Activated naive CD8-positive, alpha-beta T cell (primary cell): ENCODE measurements at regions not wholly inside any gene's neighbourhood (a gene's known extent, or its start where the extent isn't known, plus 50 kb on each side); places are given as distances from the start of the nearest gene placed in this dataset.
"Not testable (repeated sequence)": the region's sequence is repeated elsewhere in the genome, so short reads cannot be mapped to it uniquely, and the experiment has no call there.

Experiments used
- H3K27ac Mint-ChIP-seq: one replicate; pipeline ENCODE4 v1.8.0; 2021; ENCODE audit warnings: mixed read lengths
- H3K27me3 Mint-ChIP-seq: one replicate; pipeline ENCODE4 v1.8.0; 2021; ENCODE audit warnings: mixed read lengths
- H3K36me3 Mint-ChIP-seq: one replicate; pipeline ENCODE4 v1.8.0; 2021; ENCODE audit warnings: mixed read lengths
- H3K4me1 Mint-ChIP-seq: one replicate; pipeline ENCODE4 v1.8.0; 2021; ENCODE audit warnings: low read depth, mixed read lengths
- H3K4me3 Mint-ChIP-seq: one replicate; pipeline ENCODE4 v1.8.0; 2021; ENCODE audit warnings: mild to moderate bottlenecking, mixed read lengths
- H3K9me3 Mint-ChIP-seq: one replicate; pipeline ENCODE4 v1.8.0; 2021; ENCODE audit warnings: low read depth, mixed read lengths

DNA sequence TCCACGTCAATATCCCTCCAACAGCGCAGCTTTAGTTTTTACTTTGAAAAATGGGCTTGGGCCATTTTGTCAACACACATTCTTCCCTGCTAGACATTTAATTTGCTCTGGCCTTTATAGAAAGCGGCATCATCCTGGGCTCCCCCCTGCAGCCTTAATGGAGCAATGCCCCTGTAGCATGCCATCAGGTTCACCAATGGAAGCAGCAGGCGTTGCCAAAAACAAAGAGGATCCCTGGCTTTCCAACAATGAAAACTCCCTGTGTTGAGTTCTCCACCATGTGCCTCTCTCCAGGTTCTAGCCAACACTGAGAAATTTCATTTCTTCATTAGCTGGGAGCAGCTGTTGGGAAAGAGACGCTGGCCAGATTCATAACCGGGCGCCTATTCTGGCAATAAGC, 139.5 kb downstream of the ZNF622 start:
- Mint-ChIP-seq H3K4me3 (no peak overlapping the region), H3K27me3 (peaks cover 10% of the 10 kb centered on the region), H3K4me1 (no peaks in the 10 kb centered on the region), H3K27ac (no peak overlapping the region), H3K9me3 (no peaks in the 10 kb centered on the region), H3K36me3 (no peaks in the 10 kb centered on the region)

DNA sequence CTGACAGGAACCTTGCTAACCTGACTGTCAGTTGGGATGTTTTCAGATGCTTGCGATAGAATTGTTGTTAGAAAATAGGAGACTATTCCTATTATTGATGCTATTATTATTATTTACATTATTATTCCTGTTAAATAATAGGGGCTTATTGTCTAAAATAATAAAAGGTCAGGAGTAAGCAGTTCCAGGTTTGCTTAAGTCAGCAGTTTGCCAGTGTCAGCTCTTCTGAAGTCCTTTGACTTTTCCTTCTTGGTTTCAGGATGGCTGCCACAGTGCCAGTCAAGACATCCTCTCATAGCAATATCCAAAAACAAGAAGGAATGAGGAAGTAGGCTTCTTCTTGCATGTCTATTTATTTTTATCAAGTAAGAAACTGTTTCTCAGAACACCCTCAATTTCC, 141.7 kb upstream of the MARCHF11 start:
- peaks cover 3% of the 10 kb centered on the region for H3K27me3 Mint-ChIP-seq
- H3K9me3 Mint-ChIP-seq = peaks cover 3% of the 10 kb centered on the region
- H3K4me1 Mint-ChIP-seq = no peaks in the 10 kb centered on the region
- no peak overlapping the region for H3K27ac Mint-ChIP-seq
- no peaks in the 10 kb centered on the region for H3K36me3 Mint-ChIP-seq
- H3K4me3 Mint-ChIP-seq = no peak overlapping the region

DNA sequence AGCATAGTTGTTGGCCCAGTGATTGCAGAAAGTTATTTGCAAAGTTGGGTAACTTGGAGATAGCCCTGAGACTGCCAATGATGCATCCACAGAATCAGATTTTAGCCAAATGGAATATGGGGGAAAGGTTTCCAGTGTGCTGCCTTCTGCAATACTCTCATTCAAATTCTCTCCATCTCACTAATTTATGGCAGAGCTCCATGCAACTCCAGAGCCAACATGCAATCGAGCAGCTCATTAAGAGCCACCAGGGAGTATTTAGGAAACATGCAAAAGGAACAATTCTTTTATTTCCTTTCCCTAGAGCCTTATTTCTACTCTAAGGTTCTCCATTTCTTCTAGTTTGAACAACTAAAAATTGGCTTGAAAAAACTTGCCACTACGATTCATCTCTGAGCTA, 135.9 kb upstream of the MARCHF11 start:
- H3K27ac Mint-ChIP-seq = no peak overlapping the region
- no peaks in the 10 kb centered on the region for H3K4me1 Mint-ChIP-seq
- peaks cover 1% of the 10 kb centered on the region for H3K27me3 Mint-ChIP-seq
- no peaks in the 10 kb centered on the region for H3K36me3 Mint-ChIP-seq
- no peak overlapping the region for H3K4me3 Mint-ChIP-seq
- peaks cover 3% of the 10 kb centered on the region for H3K9me3 Mint-ChIP-seq

GRCh38 chr5:16313761-16314160, 134.2 kb upstream of the MARCHF11 start:
- Mint-ChIP-seq H3K27ac (no peak overlapping the region), H3K4me1 (no peaks in the 10 kb centered on the region), H3K27me3 (peaks cover 1% of the 10 kb centered on the region), H3K4me3 (no peak overlapping the region), H3K9me3 (peaks cover 3% of the 10 kb centered on the region), H3K36me3 (no peaks in the 10 kb centered on the region)

- no peak overlapping the region for H3K27ac Mint-ChIP-seq
- no peaks in the 10 kb centered on the region for H3K36me3 Mint-ChIP-seq
- no peak overlapping the region for H3K4me3 Mint-ChIP-seq
- H3K4me1 Mint-ChIP-seq = no peaks in the 10 kb centered on the region
- H3K9me3 Mint-ChIP-seq = peaks cover 2% of the 10 kb centered on the region
- H3K27me3 Mint-ChIP-seq = peaks cover 1% of the 10 kb centered on the region
Measured at GRCh38 chr5:16312785-16313184, 133.2 kb upstream of the MARCHF11 start.

GRCh38 chr5:16311666-16312065, 132.1 kb upstream of the MARCHF11 start:
- Mint-ChIP-seq H3K27me3 (no peaks in the 10 kb centered on the region), H3K4me3 (no peak overlapping the region), H3K4me1 (no peaks in the 10 kb centered on the region), H3K9me3 (no peaks in the 10 kb centered on the region), H3K27ac (no peak overlapping the region), H3K36me3 (no peaks in the 10 kb centered on the region)

- no peaks in the 10 kb centered on the region for H3K36me3 Mint-ChIP-seq
- no peaks in the 10 kb centered on the region for H3K27me3 Mint-ChIP-seq
- H3K4me1 Mint-ChIP-seq = no peaks in the 10 kb centered on the region
- no peak overlapping the region for H3K4me3 Mint-ChIP-seq
- no peak overlapping the region for H3K27ac Mint-ChIP-seq
- no peaks in the 10 kb centered on the region for H3K9me3 Mint-ChIP-seq
Measured at GRCh38 chr5:16306812-16307211, 127.2 kb upstream of the MARCHF11 start.

- Mint-ChIP-seq H3K27ac (no peak overlapping the region), H3K9me3 (no peaks in the 10 kb centered on the region), H3K27me3 (no peaks in the 10 kb centered on the region), H3K4me3 (no peak overlapping the region), H3K36me3 (no peaks in the 10 kb centered on the region), H3K4me1 (no peaks in the 10 kb centered on the region)
Measured at GRCh38 chr5:16304846-16305245, 125.3 kb upstream of the MARCHF11 start.

DNA sequence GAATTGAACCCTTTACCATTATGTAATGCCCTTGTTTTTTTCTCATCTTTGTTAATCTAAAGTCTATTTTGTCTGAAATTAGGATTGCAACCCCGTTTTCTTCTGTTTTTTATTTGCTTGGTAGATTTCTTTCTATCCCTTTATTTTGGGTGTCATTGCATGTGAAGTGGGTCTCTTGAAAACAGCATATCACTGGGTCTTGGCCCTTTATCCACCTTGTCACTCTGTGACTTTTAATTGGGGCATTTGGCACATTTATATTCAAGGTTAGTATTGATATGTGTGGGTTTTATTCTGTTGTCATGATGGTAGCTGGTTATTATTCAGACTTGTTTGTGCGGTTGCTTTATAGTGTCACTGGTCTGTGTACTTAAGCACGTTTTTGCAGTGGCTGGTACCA, 117.4 kb upstream of the MARCHF11 start:
- Mint-ChIP-seq H3K9me3 (peaks cover 17% of the 10 kb centered on the region), H3K27me3 (peaks cover 2% of the 10 kb centered on the region), H3K4me3 (no peak overlapping the region), H3K36me3 (no peaks in the 10 kb centered on the region), H3K4me1 (no peaks in the 10 kb centered on the region), H3K27ac (no peak overlapping the region)

DNA sequence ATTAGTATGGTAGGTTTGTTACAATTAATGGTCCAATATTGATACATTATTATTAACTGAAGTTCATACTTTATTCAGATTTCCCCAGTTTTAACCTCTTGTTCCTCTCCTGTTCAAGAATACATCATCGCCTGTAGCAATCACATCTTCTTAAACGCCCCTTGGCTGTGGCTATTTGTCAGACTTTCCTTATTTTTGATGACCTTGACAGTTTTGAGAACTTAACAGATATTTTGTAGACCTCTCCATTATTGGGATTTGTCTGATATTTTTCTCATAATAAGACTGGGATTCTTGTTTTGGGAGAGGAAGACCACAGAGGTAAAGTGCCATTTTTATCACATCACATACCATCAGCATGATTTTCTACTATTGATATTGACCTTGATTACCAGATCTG, 112.3 kb upstream of the MARCHF11 start:
- Mint-ChIP-seq H3K4me3 (no peak overlapping the region), H3K27ac (no peak overlapping the region), H3K4me1 (no peaks in the 10 kb centered on the region), H3K27me3 (no peaks in the 10 kb centered on the region), H3K9me3 (peaks cover 19% of the 10 kb centered on the region), H3K36me3 (no peaks in the 10 kb centered on the region)

DNA sequence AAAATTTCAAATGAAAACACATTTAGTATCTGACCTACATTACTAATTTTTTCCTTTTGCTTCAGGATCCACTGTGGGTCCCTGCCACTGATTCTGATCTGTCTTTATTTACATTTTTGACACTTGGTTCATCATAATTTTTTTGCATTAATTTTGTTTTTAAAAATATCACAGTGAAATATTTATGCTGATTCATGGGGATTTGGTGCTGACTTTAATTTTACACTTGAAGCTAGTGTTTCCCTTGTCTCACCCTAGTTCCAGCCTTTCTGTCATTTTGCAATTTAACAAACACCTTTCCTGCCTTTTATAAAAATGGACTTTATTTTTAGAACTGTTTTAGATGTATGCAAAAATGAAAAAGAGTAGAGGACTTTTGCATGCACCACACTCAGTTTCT, 111.9 kb upstream of the MARCHF11 start:
- no peak overlapping the region for H3K27ac Mint-ChIP-seq
- H3K4me3 Mint-ChIP-seq = no peak overlapping the region
- no peaks in the 10 kb centered on the region for H3K4me1 Mint-ChIP-seq
- H3K27me3 Mint-ChIP-seq = no peaks in the 10 kb centered on the region
- H3K36me3 Mint-ChIP-seq = no peaks in the 10 kb centered on the region
- H3K9me3 Mint-ChIP-seq = peaks cover 18% of the 10 kb centered on the region

- Mint-ChIP-seq H3K4me1 (no peaks in the 10 kb centered on the region), H3K36me3 (no peaks in the 10 kb centered on the region), H3K27me3 (no peaks in the 10 kb centered on the region), H3K9me3 (no peaks in the 10 kb centered on the region), H3K4me3 (no peak overlapping the region), H3K27ac (no peak overlapping the region)
Measured at GRCh38 chr5:16283791-16284190, 104.2 kb upstream of the MARCHF11 start.

GRCh38 chr5:16276859-16277258, 97.3 kb upstream of the MARCHF11 start:
- H3K27me3 Mint-ChIP-seq, H3K4me3 Mint-ChIP-seq, H3K4me1 Mint-ChIP-seq, H3K9me3 Mint-ChIP-seq, H3K36me3 Mint-ChIP-seq, H3K27ac Mint-ChIP-seq: not testable (repeated sequence)

GRCh38 chr5:16271851-16272250, 92.3 kb upstream of the MARCHF11 start:
- H3K27me3 Mint-ChIP-seq = no peaks in the 10 kb centered on the region
- no peak overlapping the region for H3K4me3 Mint-ChIP-seq
- no peaks in the 10 kb centered on the region for H3K4me1 Mint-ChIP-seq
- H3K9me3 Mint-ChIP-seq = no peaks in the 10 kb centered on the region
- no peaks in the 10 kb centered on the region for H3K36me3 Mint-ChIP-seq
- H3K27ac Mint-ChIP-seq = no peak overlapping the region

- H3K4me1 Mint-ChIP-seq = no peaks in the 10 kb centered on the region
- H3K27ac Mint-ChIP-seq = no peak overlapping the region
- no peaks in the 10 kb centered on the region for H3K9me3 Mint-ChIP-seq
- H3K27me3 Mint-ChIP-seq = no peaks in the 10 kb centered on the region
- no peaks in the 10 kb centered on the region for H3K36me3 Mint-ChIP-seq
- no peak overlapping the region for H3K4me3 Mint-ChIP-seq
Measured at GRCh38 chr5:16265141-16265540, 85.5 kb upstream of the MARCHF11 start.

DNA sequence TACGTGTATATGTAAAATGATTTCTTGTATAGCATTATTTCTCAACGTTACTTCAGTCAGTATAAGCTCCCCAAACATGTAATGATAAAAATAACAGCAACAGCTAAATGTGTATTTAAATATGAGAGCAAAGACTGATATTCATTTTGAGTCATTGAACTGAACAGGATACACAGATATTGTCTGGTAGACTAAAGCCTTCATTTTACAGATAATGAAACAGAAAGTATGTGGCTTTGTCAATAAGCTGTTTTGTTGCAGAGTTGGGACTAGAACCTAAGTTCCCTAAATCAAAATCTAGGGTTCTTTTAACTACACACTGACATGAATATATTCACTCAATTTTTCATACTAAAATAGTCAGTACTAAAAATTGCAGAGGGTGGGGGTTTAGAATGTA, 80.4 kb upstream of the MARCHF11 start:
- no peaks in the 10 kb centered on the region for H3K36me3 Mint-ChIP-seq
- H3K9me3 Mint-ChIP-seq = no peaks in the 10 kb centered on the region
- H3K27ac Mint-ChIP-seq = no peak overlapping the region
- no peaks in the 10 kb centered on the region for H3K4me1 Mint-ChIP-seq
- no peak overlapping the region for H3K4me3 Mint-ChIP-seq
- peaks cover 2% of the 10 kb centered on the region for H3K27me3 Mint-ChIP-seq

- Mint-ChIP-seq H3K36me3 (no peaks in the 10 kb centered on the region), H3K4me1 (no peaks in the 10 kb centered on the region), H3K27ac (no peak overlapping the region), H3K27me3 (peaks cover under 1% of the 10 kb centered on the region), H3K4me3 (no peak overlapping the region), H3K9me3 (no peaks in the 10 kb centered on the region)
Measured at GRCh38 chr5:16253856-16254255, 74.3 kb upstream of the MARCHF11 start.
